Endodermal cell (in vitro differentiated cells): ENCODE measurements at regions not wholly inside any gene's neighbourhood (a gene's known extent, or its start where the extent isn't known, plus 50 kb on each side); places are given as distances from the start of the nearest gene placed in this dataset.

Source experiments
- DNase-seq: peaks from one replicate; pipeline ENCODE4 v3.0.0-alpha.2; 2017
- H3K27ac ChIP-seq: 2 replicates; pipeline ENCODE4 v1.5.1; 2013; ENCODE audit warnings: mild to moderate bottlenecking, low read depth, low read length, moderate library complexity
- H3K27me3 ChIP-seq: 2 replicates; pipeline ENCODE4 v1.6.1; 2013; ENCODE audit warnings: mild to moderate bottlenecking, low read length, moderate library complexity; ENCODE audit not compliant: insufficient read depth, control insufficient read depth, poor library complexity, severe bottlenecking
- H3K36me3 ChIP-seq: 2 replicates; pipeline ENCODE4 v1.7.0; 2013; ENCODE audit warnings: mild to moderate bottlenecking, low read length, moderate library complexity; ENCODE audit not compliant: control insufficient read depth, insufficient read depth
- H3K4me1 ChIP-seq: one replicate; pipeline ENCODE4 v1.7.0; 2013; ENCODE audit warnings: low read length; ENCODE audit not compliant: control insufficient read depth, insufficient read depth
- H3K4me3 ChIP-seq: 2 replicates; pipeline ENCODE4 v1.5.1; 2013; ENCODE audit warnings: mild to moderate bottlenecking, low read length, moderate library complexity
- H3K9ac ChIP-seq: 2 replicates; pipeline ENCODE4 v1.6.1; 2013; ENCODE audit warnings: mild to moderate bottlenecking, low read length, moderate library complexity; ENCODE audit not compliant: poor library complexity, severe bottlenecking; ENCODE audit errors: extremely low read depth
- H3K9me3 ChIP-seq: 2 replicates; pipeline ENCODE4 v1.6.1; 2013; ENCODE audit warnings: mild to moderate bottlenecking, low read length, moderate library complexity; ENCODE audit not compliant: control insufficient read depth
- H3K27ac Mint-ChIP-seq: 2 replicates; pipeline ENCODE4 v1.8.0; 2020; ENCODE audit warnings: mixed read lengths
- H3K27me3 Mint-ChIP-seq: 2 replicates; pipeline ENCODE4 v1.8.0; 2021; ENCODE audit warnings: mild to moderate bottlenecking, mixed read lengths; ENCODE audit not compliant: insufficient read depth
- H3K36me3 Mint-ChIP-seq: 2 replicates; pipeline ENCODE4 v1.8.0; 2020; ENCODE audit warnings: low read depth, mixed read lengths
- H3K4me1 Mint-ChIP-seq: 2 replicates; pipeline ENCODE4 v1.8.0; 2020; ENCODE audit warnings: mixed read lengths
- H3K4me3 Mint-ChIP-seq: 2 replicates; pipeline ENCODE4 v1.8.0; 2020; ENCODE audit warnings: mild to moderate bottlenecking, moderate library complexity, mixed read lengths
- H3K9me3 Mint-ChIP-seq: 2 replicates; pipeline ENCODE4 v1.8.0; 2020; ENCODE audit warnings: mild to moderate bottlenecking, mixed read lengths
- WGBS, 2 experiments: methylation state at CpG; one replicate each; pipeline versions ENCODE4 v1.1.5 to v1.1.7; 2013; ENCODE audit warnings: missing lambda C conversion rate in 2 of 2, mixed read lengths in 1 of 2; ENCODE audit not compliant: insufficient coverage in 1 of 2, insufficient read length in 1 of 2; 5-methylcytosine and 5-hydroxymethylcytosine counted together
- TF ChIP-seq, protein P1 (sequence below): fragments of 200-600 bp; sonication (generic); conservative IDR thresholded peaks from 2 replicates; pipeline ENCODE4 v1.5.0; 2021; ENCODE audit warnings: antibody characterized with exemption, mild to moderate bottlenecking

- Histone ChIP-seq H3K36me3 (no peaks in the 10 kb centered on the region), H3K27me3 (no peaks in the 10 kb centered on the region), H3K27ac (no peak overlapping the region), H3K4me3 (no peak overlapping the region), H3K4me1 (no peaks in the 10 kb centered on the region), H3K9ac (no peak overlapping the region), H3K9me3 (no peaks in the 10 kb centered on the region)
- Mint-ChIP-seq H3K9me3 (no peaks in the 10 kb centered on the region), H3K27me3 (no peaks in the 10 kb centered on the region), H3K4me1 (peaks cover 6% of the 10 kb centered on the region), H3K4me3 (no peak overlapping the region), H3K27ac (no peak overlapping the region), H3K36me3 (no peaks in the 10 kb centered on the region)
- 93 to 100% methylated on average over 2 to 3 of the region's 3 CpGs for WGBS, 2 experiments
- TF ChIP-seq, protein P1, sequence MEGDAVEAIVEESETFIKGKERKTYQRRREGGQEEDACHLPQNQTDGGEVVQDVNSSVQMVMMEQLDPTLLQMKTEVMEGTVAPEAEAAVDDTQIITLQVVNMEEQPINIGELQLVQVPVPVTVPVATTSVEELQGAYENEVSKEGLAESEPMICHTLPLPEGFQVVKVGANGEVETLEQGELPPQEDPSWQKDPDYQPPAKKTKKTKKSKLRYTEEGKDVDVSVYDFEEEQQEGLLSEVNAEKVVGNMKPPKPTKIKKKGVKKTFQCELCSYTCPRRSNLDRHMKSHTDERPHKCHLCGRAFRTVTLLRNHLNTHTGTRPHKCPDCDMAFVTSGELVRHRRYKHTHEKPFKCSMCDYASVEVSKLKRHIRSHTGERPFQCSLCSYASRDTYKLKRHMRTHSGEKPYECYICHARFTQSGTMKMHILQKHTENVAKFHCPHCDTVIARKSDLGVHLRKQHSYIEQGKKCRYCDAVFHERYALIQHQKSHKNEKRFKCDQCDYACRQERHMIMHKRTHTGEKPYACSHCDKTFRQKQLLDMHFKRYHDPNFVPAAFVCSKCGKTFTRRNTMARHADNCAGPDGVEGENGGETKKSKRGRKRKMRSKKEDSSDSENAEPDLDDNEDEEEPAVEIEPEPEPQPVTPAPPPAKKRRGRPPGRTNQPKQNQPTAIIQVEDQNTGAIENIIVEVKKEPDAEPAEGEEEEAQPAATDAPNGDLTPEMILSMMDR: no peak
- no peak for DNase-seq
These were observed 95.2 kb upstream of the C3orf80 start for GRCh38 chr3:160130071-160130470.

GRCh38 chr3:160130950-160131349, 94.3 kb upstream of the C3orf80 start:
- Mint-ChIP-seq H3K4me3 (no peak overlapping the region), H3K4me1 (peaks cover 6% of the 10 kb centered on the region), H3K36me3 (no peaks in the 10 kb centered on the region), H3K9me3 (no peaks in the 10 kb centered on the region), H3K27ac (no peak overlapping the region), H3K27me3 (no peaks in the 10 kb centered on the region)
- no peak overlapping the region for H3K9ac ChIP-seq
- TF ChIP-seq, protein P1: no peak
- no peak overlapping the region for H3K27ac ChIP-seq
- no peaks in the 10 kb centered on the region for H3K4me1 ChIP-seq
- no peaks in the 10 kb centered on the region for H3K36me3 ChIP-seq
- no peaks in the 10 kb centered on the region for H3K27me3 ChIP-seq
- 91 to 92% methylated on average over 2 of the region's 2 CpGs for WGBS, 2 experiments
- no peak overlapping the region for H3K4me3 ChIP-seq
- no peaks in the 10 kb centered on the region for H3K9me3 ChIP-seq
- no peak for DNase-seq

DNA sequence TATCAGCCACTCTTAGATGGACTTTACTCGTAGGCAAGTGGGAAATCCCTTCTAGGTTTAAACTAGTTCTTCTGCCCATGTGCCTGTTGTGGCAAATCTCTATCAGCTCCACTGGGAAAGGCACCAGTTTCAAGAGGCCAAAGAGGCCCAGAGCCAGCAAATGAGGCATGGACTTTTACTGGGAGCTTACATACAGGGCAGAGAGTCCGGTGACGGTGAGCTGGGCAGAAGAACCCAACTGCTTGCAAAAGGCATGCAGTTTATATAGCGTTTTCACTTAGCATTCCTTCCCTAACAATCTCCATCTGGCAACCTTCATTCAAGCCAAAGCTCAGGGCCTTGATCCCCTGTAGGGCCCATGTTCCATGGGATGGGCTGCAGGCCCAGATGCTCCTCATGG, 93.0 kb upstream of the C3orf80 start:
- Mint-ChIP-seq H3K27ac (no peak overlapping the region), H3K4me3 (no peak overlapping the region), H3K36me3 (no peaks in the 10 kb centered on the region), H3K27me3 (no peaks in the 10 kb centered on the region), H3K4me1 (peaks cover 6% of the 10 kb centered on the region), H3K9me3 (no peaks in the 10 kb centered on the region)
- H3K36me3 ChIP-seq: no peaks in the 10 kb centered on the region
- TF ChIP-seq, protein P1: no peak
- no peak overlapping the region for H3K27ac ChIP-seq
- no peaks in the 10 kb centered on the region for H3K27me3 ChIP-seq
- 93 to 100% methylated on average over 4 of the region's 4 CpGs for WGBS, 2 experiments
- H3K9ac ChIP-seq: no peak overlapping the region
- H3K9me3 ChIP-seq: no peaks in the 10 kb centered on the region
- no peaks in the 10 kb centered on the region for H3K4me1 ChIP-seq
- DNase-seq: no peak
- no peak overlapping the region for H3K4me3 ChIP-seq
